ENCODE measurements at regions not wholly inside any gene's neighbourhood (a gene's known extent, or its start where the extent isn't known, plus 50 kb on each side); places are given as distances from the start of the nearest gene placed in this dataset.

- TF ChIP-seq RAD21 (IDR thresholded peaks at IDR 0.05; ENCODE audit: low read length) (no peak), CTCF (IDR thresholded peaks at IDR 0.05) (no peak), MAX (IDR thresholded peaks at IDR 0.05; ENCODE audit: low read depth) (no peak), EP300 (IDR thresholded peaks at IDR 0.05; ENCODE audit: borderline replicate concordance in 1 of 2, low read depth in 1 of 2, low read length in 1 of 2) (no peak), ZBTB33 (IDR thresholded peaks at IDR 0.05; ENCODE audit: borderline replicate concordance, low read depth) (no peak), CHD2 (IDR thresholded peaks at IDR 0.05; ENCODE audit: low read length, partially characterized antibody) (no peak)
Measured at GRCh38 chr3:176032043-176032442, 1165.2 kb downstream of the TBL1XR1 start.

All from SK-N-SH (cell line).